K562 (cell line): ENCODE measurements at regions not wholly inside any gene's neighbourhood (a gene's known extent, or its start where the extent isn't known, plus 50 kb on each side); places are given as distances from the start of the nearest gene placed in this dataset.

ENCODE experiments used
- ATAC-seq: fragments of 200-7000 bp; cut with Tn5 transposase; 3 replicates; pipeline ENCODE4 v1.9.1; 2020; ENCODE audit warnings: moderate library complexity
- BruUV-seq: library from RNA; stranded (reverse); fragments of 400-500 nt; replicated peaks from 2 replicates; lab custom pipeline; 2021; lab: Mats Ljungman, UMichigan
- CTCF ChIA-PET: fragments of 300-600 bp; formaldehyde crosslinking; extraction: SDS; loops from one replicate; lab custom pipeline; 2021; ENCODE audit warnings: low intra/inter-chr PET ratio; lab: Yijun Ruan, JAX
- POLR2A ChIA-PET: fragments of 300-600, 350-650 bp; sonication (Branson Sonifier 250); formaldehyde crosslinking; extraction: SDS; loops from one replicate; lab custom pipeline; 2021; ENCODE audit warnings: antibody characterized with exemption, inconsistent platforms; lab: Yijun Ruan, JAX
- DNase-seq, 4 experiments: peaks; one replicate each; pipeline versions ENCODE4 v3.0.0 to v3.0.0-alpha.2; 2011 to 2018; ENCODE audit warnings: low spot score in 3 of 4, mixed read lengths in 3 of 4; ENCODE audit errors: extremely low read depth in 1 of 4
- FAIRE-seq: peaks from 2 replicates; lab custom pipeline; 2011; peaks lifted over from hg19 to GRCh38; lab: Jason Lieb, UNC
- H2AFZ ChIP-seq: 2 replicates; pipeline ENCODE4 v1.6.0; 2011; ENCODE audit warnings: low read depth, low read length, control low read depth, inconsistent platforms
- H3K27ac ChIP-seq: fragments of 200-600 bp; 3 replicates; pipeline ENCODE4 v1.8.0; 2011; ENCODE audit warnings: low read depth, mild to moderate bottlenecking, control low read depth, inconsistent platforms, low read length, moderate library complexity, mixed read lengths; ENCODE audit errors: extremely low read depth
- H3K27me3 ChIP-seq, 2 experiments: fragments of 300-600 bp in 1 of 2; 2 replicates in 1 of 2; 3 replicates in 1 of 2; pipeline versions ENCODE4 v1.6.0 to v1.8.0; 2011; ENCODE audit warnings: inconsistent platforms in 2 of 2, low read length in 2 of 2, mild to moderate bottlenecking in 1 of 2, mixed read lengths in 1 of 2, moderate library complexity in 1 of 2; ENCODE audit not compliant: control insufficient read depth in 2 of 2, insufficient read depth in 2 of 2
- H3K36me3 ChIP-seq: fragments of 300-600 bp; 3 replicates; pipeline ENCODE4 v1.8.0; 2011; ENCODE audit warnings: mild to moderate bottlenecking, low read length, inconsistent platforms; ENCODE audit not compliant: control insufficient read depth, insufficient read depth
- H3K4me1 ChIP-seq, 2 experiments: fragments of 200-600 bp in 1 of 2; replicated peaks in 1 of 2; 2 replicates in 1 of 2; 3 replicates in 1 of 2; pipeline versions ENCODE4 v1.5.1 to v1.8.0; 2011; ENCODE audit warnings: inconsistent platforms in 2 of 2, low read length in 2 of 2, mild to moderate bottlenecking in 1 of 2, mixed read lengths in 1 of 2, moderate library complexity in 1 of 2; ENCODE audit not compliant: control insufficient read depth in 2 of 2, insufficient read depth in 2 of 2
- H3K4me2 ChIP-seq: 2 replicates; pipeline ENCODE4 v1.6.1; 2011; ENCODE audit warnings: low read length, control low read depth, inconsistent platforms, mixed read lengths; ENCODE audit not compliant: insufficient read depth
- H3K4me3 ChIP-seq: fragments of 200-600 bp; sonication (generic), shearing (Covaris generic); 2 replicates; pipeline ENCODE4 v1.5.1; 2016; ENCODE audit warnings: control low read depth, inconsistent platforms
- H3K79me2 ChIP-seq: fragments of 200-600 bp; 3 replicates; pipeline ENCODE4 v1.8.0; 2011; ENCODE audit warnings: low read length, inconsistent platforms; ENCODE audit not compliant: control insufficient read depth, insufficient read depth
- H3K9ac ChIP-seq, 2 experiments: 2 replicates each; pipeline versions ENCODE4 v1.6.0 to v1.6.1; 2011; ENCODE audit warnings: low read depth in 2 of 2, low read length in 2 of 2, control low read depth in 1 of 2, inconsistent platforms in 1 of 2, mild to moderate bottlenecking in 1 of 2, mixed read lengths in 1 of 2; ENCODE audit not compliant: insufficient read depth in 1 of 2
- H3K9me1 ChIP-seq: one replicate; pipeline ENCODE4 v1.6.0; 2011; ENCODE audit warnings: inconsistent platforms, mild to moderate bottlenecking, low read length, moderate library complexity; ENCODE audit not compliant: control insufficient read depth, insufficient read depth
- H3K9me3 ChIP-seq: replicated peaks from 2 replicates; pipeline ENCODE4 v1.5.1; 2011; ENCODE audit warnings: low read depth, low read length, inconsistent platforms; ENCODE audit not compliant: control insufficient read depth, insufficient read depth
- H4K20me1 ChIP-seq: replicated peaks from 2 replicates; pipeline ENCODE4 v1.6.1; 2011; ENCODE audit warnings: low read length, inconsistent platforms, mixed read lengths; ENCODE audit not compliant: control insufficient read depth, insufficient read depth
- BCLAF1 ChIP-seq, 2 experiments: fragments of 450-650 bp in 1 of 2; IDR thresholded peaks; 2 replicates each; pipeline ENCODE4 v1.6.1; 2011 to 2017; ENCODE audit warnings: low read depth in 2 of 2, antibody characterized with exemption in 1 of 2, borderline replicate concordance in 1 of 2, low read length in 1 of 2, mild to moderate bottlenecking in 1 of 2, mixed read lengths in 1 of 2; ENCODE audit not compliant: control insufficient read depth in 1 of 2
- BCOR ChIP-seq: fragments of 450-650 bp; IDR thresholded peaks from 2 replicates; pipeline ENCODE4 v1.6.1; 2016
- NUFIP1 ChIP-seq: fragments of 450-650 bp; IDR thresholded peaks from 2 replicates; pipeline ENCODE4 v1.6.1; 2018; ENCODE audit not compliant: partially characterized antibody
- RBFOX2 ChIP-seq: fragments of 200-400 bp; formaldehyde crosslinking; IDR thresholded peaks from 2 replicates; pipeline ENCODE4 v1.6.1; 2017; ENCODE audit warnings: low read depth, mild to moderate bottlenecking, low read length, moderate library complexity
- TSHZ1 ChIP-seq: fragments of 250-450 bp; sonication (Bioruptor Pico); IDR thresholded peaks from 2 replicates; pipeline ENCODE4 v1.4.0; 2020; ENCODE audit warnings: mild to moderate bottlenecking, moderate library complexity
- ZNF24 ChIP-seq: fragments of 450-650 bp; IDR thresholded peaks from 2 replicates; pipeline ENCODE4 v1.6.1; 2016
- WGBS: fragments of 100-300 bp; shearing (Covaris generic); methylation state at CpG from one replicate; pipeline ENCODE4 v1.1.6; 2016; ENCODE audit warnings: low coverage, mixed read lengths; ENCODE audit not compliant: insufficient coverage; ENCODE audit errors: missing lambda C conversion rate; 5-methylcytosine and 5-hydroxymethylcytosine counted together
- in situ Hi-C: fragments of 300-500 bp; cut with MboI; formaldehyde crosslinking; loops from 4 replicates; pipeline ENCODE4 v1.15.0; 2018; ENCODE audit warnings: inconsistent platforms, mixed read lengths
- intact Hi-C: fragments of 100-400 bp; cut with micrococcal nuclease; formaldehyde crosslinking; loops from 2 replicates; pipeline ENCODE4 v1.14.2; 2022

- TF ChIP-seq BCLAF1 (IDR thresholded peaks at IDR 0.05; ENCODE audit: borderline replicate concordance in 1 of 2, control insufficient read depth in 1 of 2, low read depth in 2 of 2, low read length in 1 of 2), result no peak
- no peak for TF ChIP-seq ZNF24
Measured at GRCh38 chrX:42117318-42117717, 194.0 kb upstream of the CASK start (continued).

GRCh38 chrX:42109428-42109827, 186.1 kb upstream of the CASK start:
- H3K36me3 ChIP-seq, result no peaks in the 10 kb centered on the region
- H2AFZ ChIP-seq, result no peak overlapping the region
- H3K4me1 ChIP-seq, result no peaks in the 10 kb centered on the region
- no peaks in the 10 kb centered on the region for H4K20me1 ChIP-seq
- no peak overlapping the region for H3K9ac ChIP-seq
- H3K4me3 ChIP-seq, result no peak overlapping the region
- no peaks in the 10 kb centered on the region for H3K27me3 ChIP-seq
- WGBS, result 4% methylated on average over 2 of the region's 2 CpGs
- no peak for FAIRE-seq
- CTCF ChIA-PET, result no interaction called here
- POLR2A ChIA-PET, result no interaction called here
- TF ChIP-seq BCOR (no peak), RBFOX2 (no peak), NUFIP1 (no peak), TSHZ1 (CRISPR knock-in tag) (no peak)
- TF ChIP-seq, all 486 proteins: peak for 0
- ATAC-seq (no peak), DNase-seq (no peak)
- H3K27ac ChIP-seq, result no peak overlapping the region
- in situ Hi-C loops, result no loop called here
- no peaks in the 10 kb centered on the region for H3K9me3 ChIP-seq
- no peaks in the 10 kb centered on the region for H3K79me2 ChIP-seq
- H3K4me2 ChIP-seq, result no peak overlapping the region
- no peaks in the 10 kb centered on the region for H3K9me1 ChIP-seq
- intact Hi-C loops, result no loop called here
- no TSS peak for BruUV-seq
